ENCODE measurements at regions not wholly inside any gene's neighbourhood (a gene's known extent, or its start where the extent isn't known, plus 50 kb on each side); places are given as distances from the start of the nearest gene placed in this dataset.
A peak's percentile ranks its signal among the peaks of the same experiment; 100 is the strongest.

DNA sequence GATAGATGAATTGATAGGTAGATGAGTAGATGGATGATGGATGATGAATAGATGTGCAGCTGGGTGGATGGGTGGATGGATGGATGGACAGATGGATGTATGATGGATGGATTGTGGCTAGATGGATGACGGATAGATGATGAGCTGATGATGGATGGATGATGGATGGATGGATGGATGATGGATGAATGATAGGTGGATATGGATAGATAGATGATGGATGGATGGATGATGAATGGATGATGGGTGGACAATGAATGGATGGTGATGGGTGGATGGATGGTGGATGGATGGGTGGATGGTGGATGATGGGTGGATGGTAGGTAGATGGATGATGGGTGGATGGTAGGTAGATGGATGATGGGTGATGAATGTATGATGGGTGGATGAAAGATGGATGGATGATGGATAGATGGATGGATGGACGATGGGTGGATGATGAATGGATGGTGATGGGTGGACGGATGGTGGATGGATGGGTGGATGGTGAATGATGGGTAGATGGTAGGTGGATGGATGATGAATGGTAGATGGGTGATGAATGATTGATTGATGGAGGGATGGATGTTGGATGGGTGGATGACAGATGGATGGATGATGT lies 1261.7 kb downstream of the BRD1 start:
- no peaks in the 10 kb centered on the region for H3K4me1 ChIP-seq (replicated peaks in 1 of 2)
- no peak overlapping the region for H3K27ac ChIP-seq
- ATAC-seq (replicated peaks in 6 of 8): no peak
- WGBS, 10 experiments: 36 to 97% (median 80%) methylated on average over 1 to 3 of the region's 3 CpGs; no CpG with 5 or more reads in 1 of the 10 experiments
- in situ Hi-C loops (cut with MboI; ENCODE audit: low pct_unique_long_range_greater_than_20kb in 2 of 9, low sequenced_read_pairs in 9 of 9, unreplicated experiment in 9 of 9): no loop called here
- no peak overlapping the region for H3K4me3 ChIP-seq

DNA sequence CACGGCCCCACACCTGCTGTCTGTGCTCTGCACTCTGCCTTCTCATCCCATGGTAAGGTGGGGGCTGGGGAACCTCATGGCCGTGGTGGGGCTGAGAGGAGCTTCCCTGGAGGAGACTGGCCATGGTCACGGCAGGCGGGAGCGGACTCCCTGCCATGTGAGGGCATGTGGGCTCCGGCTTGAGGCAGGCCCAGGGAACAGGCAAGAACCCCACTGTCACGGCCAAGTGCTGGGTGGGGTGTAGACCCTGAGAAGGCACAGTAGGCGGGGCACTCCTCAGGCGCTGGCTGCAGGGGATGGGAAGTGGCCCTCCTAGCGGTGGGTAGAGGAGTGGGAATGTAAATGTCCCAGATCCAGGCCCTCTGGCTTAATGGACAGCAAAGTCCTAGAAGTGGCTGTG lies 1262.7 kb downstream of the BRD1 start:
- no peak for ATAC-seq (replicated peaks in 6 of 8)
- in situ Hi-C loops (cut with MboI; ENCODE audit: low pct_unique_long_range_greater_than_20kb in 2 of 9, low sequenced_read_pairs in 9 of 9, unreplicated experiment in 9 of 9): no loop called here
- WGBS, 10 experiments: 20 to 100% (median 68%) methylated on average over 1 to 6 of the region's 10 CpGs; no CpG with 5 or more reads in 7 of the 10 experiments
- Histone ChIP-seq H3K27ac (no peak overlapping the region), H3K4me1 (replicated peaks in 1 of 2) (no peaks in the 10 kb centered on the region), H3K4me3 (no peak overlapping the region)

DNA sequence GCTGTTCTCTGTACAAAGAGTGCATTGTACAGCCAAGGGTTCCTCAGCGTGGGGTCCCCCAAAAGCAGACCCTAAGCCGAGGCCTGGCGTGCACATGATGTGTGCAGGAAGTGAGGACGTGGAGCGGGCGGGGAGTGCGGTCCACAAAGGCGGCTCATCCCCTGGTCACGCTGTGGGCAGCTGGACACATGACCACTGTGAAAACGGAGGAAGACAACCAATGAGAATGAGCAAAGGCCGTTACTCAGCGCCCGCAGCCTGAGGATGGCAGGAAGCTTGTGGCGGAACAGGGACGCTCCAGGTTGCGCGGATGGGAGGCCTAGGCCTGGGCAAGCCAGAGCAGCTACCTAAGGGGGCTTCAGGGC lies 1263.7 kb downstream of the BRD1 start:
- H3K4me3 ChIP-seq: no peak overlapping the region
- 77 to 100% (median 96%) methylated on average over 1 to 9 of the region's 17 CpGs; no CpG with 5 or more reads in 4 of the 10 experiments for WGBS, 10 experiments
- H3K4me1 ChIP-seq (replicated peaks in 1 of 2): no peaks in the 10 kb centered on the region
- ATAC-seq (replicated peaks in 6 of 8): no peak
- H3K27ac ChIP-seq: no peak overlapping the region
- in situ Hi-C loops (cut with MboI; ENCODE audit: low pct_unique_long_range_greater_than_20kb in 2 of 9, low sequenced_read_pairs in 9 of 9, unreplicated experiment in 9 of 9): no loop called here

DNA sequence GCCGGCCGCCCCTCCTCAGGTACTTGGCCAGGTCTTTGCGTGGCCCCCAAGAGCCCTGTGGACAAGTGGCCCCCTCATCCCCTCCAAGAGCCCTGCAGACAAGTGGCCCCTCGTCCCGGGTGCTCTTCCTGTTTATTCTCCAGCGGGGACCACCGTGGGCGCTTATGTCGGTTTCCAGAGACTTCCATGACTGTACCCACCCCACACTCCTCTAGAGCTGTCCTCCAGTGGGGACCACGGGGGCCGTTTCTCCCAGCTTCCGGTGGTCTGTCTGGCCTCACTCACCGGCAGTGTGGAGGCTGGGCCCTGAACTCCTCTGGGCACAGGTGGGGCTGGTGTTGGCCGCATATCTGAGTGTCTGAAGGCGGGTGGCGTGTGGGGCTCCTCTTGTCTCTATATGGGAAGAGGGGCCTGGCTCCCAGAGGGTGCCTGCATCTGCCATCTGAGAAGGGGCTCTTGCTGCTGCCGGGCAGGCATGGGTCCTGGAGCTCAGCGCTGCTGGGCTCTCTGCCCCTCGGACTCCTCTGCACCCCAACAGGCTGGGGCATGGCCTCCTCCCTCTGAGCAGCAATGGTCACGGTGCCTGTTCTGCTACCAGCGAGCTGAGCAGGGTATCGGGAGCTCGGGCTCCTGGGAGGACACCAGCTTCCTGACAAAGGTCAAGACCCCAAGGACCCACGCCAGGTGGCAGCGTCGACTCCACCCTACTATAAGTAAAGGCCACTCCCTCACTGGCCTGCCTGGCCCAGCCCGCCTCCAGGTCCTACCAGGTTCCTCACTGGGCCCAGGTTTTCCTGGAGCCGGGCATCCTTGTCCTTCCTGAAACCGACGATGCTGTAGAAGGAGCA lies 1264.3 kb downstream of the BRD1 start:
- WGBS, 10 experiments: 56 to 97% (median 80%) methylated on average over 1 to 13 of the region's 30 CpGs; no CpG with 5 or more reads in 5 of the 10 experiments

DNA sequence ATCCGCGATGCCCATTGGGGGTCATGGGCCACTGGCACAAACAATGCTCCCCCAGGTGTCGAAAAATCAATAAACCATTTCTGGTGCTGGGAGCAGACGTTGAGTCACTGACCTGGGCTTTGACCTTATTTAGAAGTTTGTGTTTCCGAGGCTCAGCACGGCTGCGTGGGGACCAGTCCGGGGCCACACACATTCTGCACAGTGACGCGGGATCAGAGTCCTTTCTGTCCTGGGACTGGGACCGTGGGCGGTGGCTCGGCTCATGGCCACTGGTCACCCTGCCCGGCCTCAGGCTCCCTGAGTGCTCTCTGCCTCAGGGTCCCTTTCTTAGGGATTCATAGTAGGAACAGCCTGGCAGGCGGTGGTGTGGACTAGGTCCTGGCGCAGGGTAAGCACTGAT lies 1266.0 kb downstream of the BRD1 start:
- no peak overlapping the region for H3K27ac ChIP-seq
- in situ Hi-C loops (cut with MboI; ENCODE audit: low pct_unique_long_range_greater_than_20kb in 2 of 9, low sequenced_read_pairs in 9 of 9, unreplicated experiment in 9 of 9): no loop called here
- ATAC-seq (replicated peaks in 6 of 8): no peak
- H3K4me1 ChIP-seq (replicated peaks in 1 of 2): no peaks in the 10 kb centered on the region
- 57 to 100% methylated on average over 2 to 5 of the region's 16 CpGs; no CpG with 5 or more reads in 8 of the 10 experiments for WGBS, 10 experiments
- no peak overlapping the region for H3K4me3 ChIP-seq

More for the DNA sequence above, 1264.3 kb downstream of the BRD1 start:
- in situ Hi-C loops (cut with MboI; ENCODE audit: low pct_unique_long_range_greater_than_20kb in 2 of 9, low sequenced_read_pairs in 9 of 9, unreplicated experiment in 9 of 9): no loop called here
- H3K4me3 ChIP-seq: no peak overlapping the region
- no peak overlapping the region for H3K27ac ChIP-seq
- no peak for ATAC-seq (replicated peaks in 6 of 8)
- no peaks in the 10 kb centered on the region for H3K4me1 ChIP-seq (replicated peaks in 1 of 2)

DNA sequence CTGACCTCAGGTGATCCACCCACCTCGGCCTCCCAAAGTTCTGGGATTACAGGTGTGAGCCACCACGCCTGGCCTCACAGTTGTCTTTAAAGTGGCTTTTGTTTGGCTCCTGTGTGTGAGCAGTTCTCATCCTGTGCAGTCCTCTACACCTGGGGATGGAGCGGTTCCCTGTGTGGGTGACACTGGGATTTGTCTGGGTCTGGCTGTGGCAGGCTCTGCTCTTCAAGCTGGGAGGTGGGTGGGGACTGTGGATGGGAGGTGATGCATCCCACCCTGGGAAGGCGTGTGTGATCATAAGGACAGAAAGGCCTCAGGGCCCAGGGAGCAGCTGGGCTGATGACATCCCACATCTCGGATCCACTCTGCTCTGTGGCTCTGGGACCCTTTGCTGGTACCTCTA lies 1266.8 kb downstream of the BRD1 start:
- Histone ChIP-seq H3K4me3 (no peak overlapping the region), H3K27ac (no peak overlapping the region), H3K4me1 (replicated peaks in 1 of 2) (no peaks in the 10 kb centered on the region)
- in situ Hi-C loops (cut with MboI; ENCODE audit: low pct_unique_long_range_greater_than_20kb in 2 of 9, low sequenced_read_pairs in 9 of 9, unreplicated experiment in 9 of 9): no loop called here
- 50 to 100% (median 67%) methylated on average over 1 to 2 of the region's 5 CpGs; no CpG with 5 or more reads in 6 of the 10 experiments for WGBS, 10 experiments
- peak in 2 of 8 experiments; percentile 23 to 60 for ATAC-seq (replicated peaks in 6 of 8)

DNA sequence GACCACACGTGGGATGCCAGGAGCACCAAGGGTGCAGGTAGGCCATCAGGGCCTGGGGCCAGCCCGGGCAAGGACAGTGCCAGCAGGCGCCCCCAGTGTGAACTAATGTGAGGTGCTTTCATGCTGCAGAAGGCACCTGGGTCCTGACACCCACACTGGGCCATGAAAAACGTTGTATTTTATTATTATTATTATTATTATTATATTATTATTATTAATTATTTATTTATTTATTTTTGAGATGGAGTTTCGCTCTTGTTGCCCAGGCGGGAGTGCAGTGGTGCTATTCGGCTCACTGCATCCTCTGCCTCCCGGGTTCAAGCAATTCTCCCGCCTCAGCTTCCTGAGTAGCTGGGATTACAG lies 1267.3 kb downstream of the BRD1 start:
- in situ Hi-C loops (cut with MboI; ENCODE audit: low pct_unique_long_range_greater_than_20kb in 2 of 9, low sequenced_read_pairs in 9 of 9, unreplicated experiment in 9 of 9): no loop called here

DNA sequence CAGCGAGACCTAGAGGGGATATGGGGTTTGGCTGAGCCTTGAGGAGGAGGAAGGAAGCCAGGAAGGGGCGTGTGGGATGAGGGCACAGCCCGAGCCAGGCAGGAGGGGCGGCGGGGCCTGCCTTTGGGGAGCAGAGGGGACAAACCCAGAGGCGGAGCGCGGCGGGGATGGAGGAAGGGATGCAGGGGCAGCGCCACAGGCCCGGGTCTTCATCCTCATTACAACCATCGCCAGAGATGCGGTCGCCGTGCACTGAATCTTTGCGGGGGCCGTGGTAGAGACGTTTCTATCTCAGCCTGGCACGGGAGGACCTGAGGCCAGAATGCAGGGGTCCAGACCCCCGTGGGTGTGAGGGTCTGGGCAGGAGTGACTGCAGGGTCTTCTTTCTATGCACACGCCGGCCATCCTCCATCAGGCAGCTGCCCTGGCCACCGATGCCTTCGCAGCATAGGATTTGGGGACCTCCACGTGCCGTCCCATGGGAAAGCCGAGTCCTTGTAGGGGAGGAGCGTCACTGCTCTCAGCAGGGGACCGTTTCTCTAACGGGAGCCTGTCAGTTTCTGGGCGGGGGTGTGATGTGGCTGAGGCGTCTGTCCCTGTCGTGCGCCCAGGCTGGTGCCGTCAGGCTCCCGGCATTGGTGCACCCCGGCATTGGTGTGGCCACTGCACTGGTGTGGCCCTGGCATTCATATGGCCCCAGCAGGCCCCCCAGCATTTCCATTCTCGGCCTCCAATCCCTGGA lies 1267.9 kb downstream of the BRD1 start:
- in situ Hi-C loops (cut with MboI; ENCODE audit: low pct_unique_long_range_greater_than_20kb in 2 of 9, low sequenced_read_pairs in 9 of 9, unreplicated experiment in 9 of 9): no loop called here
- 0 to 100% (median 90%) methylated on average over 1 to 2 of the region's 38 CpGs; no CpG with 5 or more reads in 7 of the 10 experiments for WGBS, 10 experiments
- no peak for ATAC-seq (replicated peaks in 6 of 8)
- Histone ChIP-seq H3K4me1 (replicated peaks in 1 of 2) (no peaks in the 10 kb centered on the region), H3K27ac (no peak overlapping the region), H3K4me3 (no peak overlapping the region)

More for the DNA sequence above, 1267.3 kb downstream of the BRD1 start:
- H3K27ac ChIP-seq: no peak overlapping the region
- no peak for ATAC-seq (replicated peaks in 6 of 8)
- 40 to 100% (median 80%) methylated on average over 1 to 6 of the region's 9 CpGs; no CpG with 5 or more reads in 1 of the 10 experiments for WGBS, 10 experiments
- H3K4me3 ChIP-seq: no peak overlapping the region
- no peaks in the 10 kb centered on the region for H3K4me1 ChIP-seq (replicated peaks in 1 of 2)

DNA sequence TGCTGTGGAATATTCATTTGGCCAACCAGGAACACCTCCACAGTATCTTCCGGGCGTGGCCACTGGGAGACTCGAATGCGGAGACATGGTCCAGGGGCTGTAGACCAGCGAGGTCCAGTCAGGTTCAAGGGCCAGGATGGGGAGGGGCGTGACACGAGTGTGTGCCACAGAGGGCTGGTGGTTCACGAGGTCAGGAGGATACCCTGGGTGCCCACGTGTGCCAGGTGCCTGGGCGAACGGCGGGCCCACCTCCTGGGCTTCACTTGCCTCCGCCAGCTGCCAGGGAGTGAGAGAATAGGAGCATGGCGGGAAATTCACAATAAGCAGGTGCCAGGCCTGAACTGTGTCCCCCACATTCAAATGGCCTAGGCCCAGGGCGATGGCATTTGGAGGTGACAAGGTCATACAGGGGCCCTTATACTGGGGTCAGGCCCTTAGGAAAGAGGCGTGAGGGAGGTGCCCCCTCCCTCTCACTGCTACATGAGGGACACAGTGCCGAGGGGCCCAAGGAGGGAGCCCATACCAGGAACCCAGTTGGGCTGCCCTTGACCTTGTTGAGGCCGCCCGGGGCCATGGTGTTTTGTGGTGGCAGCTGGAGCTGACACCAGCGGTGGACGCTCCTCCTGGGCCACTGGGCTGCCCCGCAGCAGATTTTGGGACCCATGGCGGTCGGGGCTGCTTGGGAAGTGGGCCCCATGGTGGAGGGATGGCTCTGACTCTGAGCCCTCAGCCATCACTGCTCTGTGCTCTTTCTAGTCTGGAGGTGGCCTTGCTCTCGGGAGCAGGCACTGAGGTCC lies 1268.9 kb downstream of the BRD1 start:
- H3K4me3 ChIP-seq: no peak overlapping the region
- ATAC-seq (replicated peaks in 6 of 8): no peak
- 13 to 94% (median 71%) methylated on average over 2 to 14 of the region's 25 CpGs; no CpG with 5 or more reads in 3 of the 10 experiments for WGBS, 10 experiments
- H3K4me1 ChIP-seq (replicated peaks in 1 of 2): no peaks in the 10 kb centered on the region
- no peak overlapping the region for H3K27ac ChIP-seq
- in situ Hi-C loops (cut with MboI; ENCODE audit: low pct_unique_long_range_greater_than_20kb in 2 of 9, low sequenced_read_pairs in 9 of 9, unreplicated experiment in 9 of 9): no loop called here

DNA sequence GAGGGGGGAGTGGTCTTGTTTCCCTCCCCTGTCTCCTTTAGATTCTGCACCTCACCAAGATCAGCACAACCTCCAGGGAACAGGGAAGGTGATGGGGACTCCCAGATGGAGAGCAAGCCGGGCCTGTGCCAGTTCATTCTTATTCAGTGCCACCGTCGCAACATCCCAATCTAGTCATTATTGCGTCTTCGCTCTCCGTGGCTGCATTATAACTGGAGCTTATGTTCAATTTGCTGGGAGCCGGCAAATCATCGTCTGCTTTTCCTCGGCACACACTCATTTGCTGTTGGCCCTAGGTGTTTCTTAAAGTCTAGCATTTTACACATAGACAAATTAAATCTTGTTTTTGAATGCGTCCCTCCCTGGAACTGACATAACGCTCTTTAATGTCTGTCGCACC lies 1269.7 kb downstream of the BRD1 start:
- no peaks in the 10 kb centered on the region for H3K4me1 ChIP-seq (replicated peaks in 1 of 2)
- H3K27ac ChIP-seq: no peak overlapping the region
- WGBS, 10 experiments: 40 to 100% (median 74%) methylated on average over 1 to 10 of the region's 12 CpGs; no CpG with 5 or more reads in 3 of the 10 experiments
- no peak overlapping the region for H3K4me3 ChIP-seq
- ATAC-seq (replicated peaks in 6 of 8): no peak
- in situ Hi-C loops (cut with MboI; ENCODE audit: low pct_unique_long_range_greater_than_20kb in 2 of 9, low sequenced_read_pairs in 9 of 9, unreplicated experiment in 9 of 9): no loop called here

DNA sequence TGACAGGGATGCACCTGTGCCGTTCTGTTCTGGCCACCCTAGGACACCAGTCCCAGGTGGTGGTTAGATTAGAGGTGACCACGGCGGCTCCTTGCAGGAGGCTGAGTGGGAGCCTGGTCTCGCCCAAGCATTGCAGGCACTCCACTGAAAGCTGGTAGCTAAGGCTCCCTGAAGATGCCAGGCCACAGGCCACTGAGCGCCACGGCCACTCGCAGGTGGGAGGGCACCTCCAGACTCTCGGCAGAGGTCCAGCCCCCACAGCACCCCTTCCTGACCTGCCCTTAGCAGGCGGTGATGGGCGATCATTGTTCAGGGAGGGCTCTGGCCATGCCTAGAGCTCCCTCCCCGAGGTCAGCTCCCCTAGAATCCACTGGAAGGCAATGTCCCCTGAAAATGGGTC lies 1270.2 kb downstream of the BRD1 start:
- no peak for ATAC-seq (replicated peaks in 6 of 8)
- Histone ChIP-seq H3K27ac (no peak overlapping the region), H3K4me3 (no peak overlapping the region), H3K4me1 (replicated peaks in 1 of 2) (no peaks in the 10 kb centered on the region)
- in situ Hi-C loops (cut with MboI; ENCODE audit: low pct_unique_long_range_greater_than_20kb in 2 of 9, low sequenced_read_pairs in 9 of 9, unreplicated experiment in 9 of 9): no loop called here
- WGBS, 10 experiments: 75 to 100% (median 80%) methylated on average over 1 to 5 of the region's 11 CpGs; no CpG with 5 or more reads in 7 of the 10 experiments

DNA sequence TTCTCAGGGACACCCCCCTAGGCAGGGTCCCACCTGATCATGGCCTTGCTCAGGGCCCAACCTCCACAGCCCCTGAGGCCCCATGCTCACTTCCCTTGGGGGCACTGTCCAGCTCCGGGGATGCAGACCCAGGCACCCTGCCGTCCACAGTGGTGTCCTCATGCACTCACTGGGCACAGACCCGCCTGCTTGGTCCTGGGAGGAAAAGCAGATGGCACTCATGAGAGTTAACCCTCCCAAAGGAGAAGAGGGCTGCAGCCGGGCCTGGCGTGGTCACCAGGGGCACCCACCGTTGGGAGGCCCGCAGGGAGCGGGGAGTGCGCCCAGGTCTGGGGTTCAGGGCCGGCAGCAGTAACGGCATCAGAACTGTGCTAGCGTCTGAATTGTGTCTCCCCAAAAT lies 1270.9 kb downstream of the BRD1 start:
- no peak for ATAC-seq (replicated peaks in 6 of 8)
- WGBS, 10 experiments: 26 to 100% (median 97%) methylated on average over 1 to 6 of the region's 12 CpGs; no CpG with 5 or more reads in 7 of the 10 experiments
- in situ Hi-C loops (cut with MboI; ENCODE audit: low pct_unique_long_range_greater_than_20kb in 2 of 9, low sequenced_read_pairs in 9 of 9, unreplicated experiment in 9 of 9): no loop called here
- Histone ChIP-seq H3K4me3 (no peak overlapping the region), H3K27ac (no peak overlapping the region), H3K4me1 (replicated peaks in 1 of 2) (no peaks in the 10 kb centered on the region)
